BLaER1 treated with 17β-estradiol and CSF1 and Interleukin-3, amounts not matched to agents 10 nM and 100 nM (cell line): ENCODE measurements at regions not wholly inside any gene's neighbourhood (a gene's known extent, or its start where the extent isn't known, plus 50 kb on each side); places are given as distances from the start of the nearest gene placed in this dataset.
A peak's percentile ranks its signal among the peaks of the same experiment; 100 is the strongest.

Experiments used
- H3K27ac ChIP-seq, 11 experiments: shearing (Covaris generic); formaldehyde crosslinking; 2 replicates each; pipeline ENCODE4 v1.8.1; 2022
- H3K27me3 ChIP-seq, 11 experiments: shearing (Covaris generic); formaldehyde crosslinking; 2 replicates each; pipeline ENCODE4 v1.8.1; 2022
- H3K36me3 ChIP-seq, 11 experiments: shearing (Covaris generic); formaldehyde crosslinking; 2 replicates each; pipeline ENCODE4 v1.8.1; 2022
- H3K4me1 ChIP-seq, 10 experiments: shearing (Covaris generic); formaldehyde crosslinking; 2 replicates each; pipeline ENCODE4 v1.8.1; 2022
- H3K4me2 ChIP-seq, 11 experiments: shearing (Covaris generic); formaldehyde crosslinking; 2 replicates each; pipeline ENCODE4 v1.8.1; 2022
- H3K4me3 ChIP-seq, 10 experiments: shearing (Covaris generic); formaldehyde crosslinking; 2 replicates each; pipeline ENCODE4 v1.8.1; 2022
- H3K9ac ChIP-seq, 11 experiments: shearing (Covaris generic); formaldehyde crosslinking; 2 replicates each; pipeline ENCODE4 v1.8.1; 2022
- H3K9me3 ChIP-seq, 11 experiments: shearing (Covaris generic); formaldehyde crosslinking; replicated peaks in 1 of 11; 2 replicates each; pipeline ENCODE4 v1.8.1; 2022
- H4K20me1 ChIP-seq, 11 experiments: shearing (Covaris generic); formaldehyde crosslinking; 2 replicates each; pipeline ENCODE4 v1.8.1; 2022
- Cebpa-rat ChIP-seq, 11 experiments: shearing (Covaris generic); IDR thresholded peaks; 2 replicates each; pipeline ENCODE4 v1.8.1; 2022

DNA sequence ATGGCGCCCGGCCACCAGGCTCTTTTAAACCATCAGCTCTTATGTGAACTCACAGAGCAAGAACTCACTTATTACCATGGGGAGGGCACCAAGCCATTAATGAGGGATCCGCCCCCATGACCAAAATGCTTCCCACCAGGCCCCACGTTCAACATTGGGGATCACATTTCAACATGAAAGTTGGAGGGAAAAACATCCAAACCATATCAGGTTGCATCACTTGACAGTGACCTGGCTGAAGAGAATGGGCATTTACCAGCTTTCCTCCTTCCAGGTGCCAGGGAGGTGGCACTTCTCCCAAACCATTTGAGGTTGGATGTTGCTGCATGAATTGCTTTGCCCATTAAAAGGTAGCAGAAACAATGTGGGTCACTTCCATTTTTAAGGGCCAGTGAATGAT, 115.6 kb upstream of the TNS3 start:
- H3K4me3 ChIP-seq, result no peak overlapping the region
- H3K9me3 ChIP-seq, result no peaks in the 10 kb centered on the region; a peak in 2 of 22 replicates
- H4K20me1 ChIP-seq, result no peaks in the 10 kb centered on the region

DNA sequence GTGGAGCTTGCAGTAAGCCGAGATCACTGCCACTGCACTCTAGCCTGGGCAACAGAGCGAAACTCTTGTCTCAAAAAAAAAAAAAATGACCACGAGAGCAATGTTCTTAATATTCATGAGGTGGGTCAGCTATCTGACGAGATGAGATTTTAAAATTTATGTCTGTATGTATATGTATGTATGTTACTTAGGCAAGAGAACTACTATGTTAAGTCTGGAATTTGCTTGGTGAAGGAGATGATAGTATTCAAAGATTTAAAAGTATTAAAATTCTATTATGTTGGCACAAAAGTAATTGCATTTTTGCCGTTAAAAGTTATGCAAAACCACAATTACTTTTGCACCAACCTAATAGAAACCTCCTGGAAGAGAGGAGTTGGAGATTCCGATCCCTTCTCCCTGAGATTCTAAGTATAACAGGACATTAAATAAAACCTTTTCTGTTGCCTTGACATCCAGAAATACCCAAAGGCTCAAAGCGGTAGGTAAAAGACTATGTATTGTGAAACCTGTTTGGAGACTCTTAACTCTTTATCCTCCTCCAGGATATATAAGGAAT, 114.3 kb upstream of the TNS3 start:
- Histone ChIP-seq H4K20me1 (no peaks in the 10 kb centered on the region), H3K27me3 (no peaks in the 10 kb centered on the region), H3K4me3 (no peak overlapping the region), H3K4me1 (no peaks in the 10 kb centered on the region), H3K9me3 (no peaks in the 10 kb centered on the region; a peak in 2 of 22 replicates), H3K27ac (no peak overlapping the region), H3K36me3 (no peaks in the 10 kb centered on the region), H3K4me2 (no peak overlapping the region), H3K9ac (no peak overlapping the region)
- TF ChIP-seq Cebpa-rat (IDR thresholded peaks at IDR 0.05), result no peak

More for the DNA sequence above, 115.6 kb upstream of the TNS3 start:
- no peak overlapping the region for H3K9ac ChIP-seq
- H3K27ac ChIP-seq, result no peak overlapping the region
- no peak overlapping the region for H3K4me2 ChIP-seq
- H3K36me3 ChIP-seq, result no peaks in the 10 kb centered on the region
- TF ChIP-seq Cebpa-rat (IDR thresholded peaks at IDR 0.05), result no peak
- no peaks in the 10 kb centered on the region for H3K27me3 ChIP-seq
- peaks cover 0 to 2% (median 0%) of the 10 kb centered on the region in 10 experiments; a peak in 4 of 20 replicates for H3K4me1 ChIP-seq

DNA sequence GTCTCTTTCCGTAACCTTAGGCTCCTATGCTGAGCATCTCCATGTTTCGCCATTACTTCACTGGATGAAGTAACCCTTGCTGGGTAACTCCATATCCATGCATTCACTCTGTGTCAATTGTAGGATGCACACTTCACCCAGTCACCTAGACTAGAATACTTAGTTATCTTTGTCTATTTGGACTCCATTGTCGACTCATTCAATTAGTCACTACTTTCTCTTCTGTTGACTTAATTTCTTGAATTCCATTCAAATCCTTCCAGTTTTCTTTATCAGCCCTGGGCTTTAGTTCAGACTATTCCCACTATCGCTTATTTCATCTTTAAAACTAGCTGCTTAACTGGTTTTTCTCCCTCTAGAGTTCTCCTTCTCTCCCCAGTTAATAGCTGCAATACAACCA, 111.3 kb upstream of the TNS3 start:
- TF ChIP-seq Cebpa-rat (IDR thresholded peaks at IDR 0.05), result no peak
- Histone ChIP-seq H3K27ac (no peak overlapping the region), H3K4me1 (peaks cover 0 to 15% (median 8%) of the 10 kb centered on the region in 10 experiments; a peak in 15 of 20 replicates)

GRCh38 chr7:47691988-47692387, 110.1 kb upstream of the TNS3 start:
- Histone ChIP-seq H3K4me2 (no peak overlapping the region), H3K9ac (no peak overlapping the region)

More for the DNA sequence above, 111.3 kb upstream of the TNS3 start:
- H3K4me3 ChIP-seq, result no peak overlapping the region
- H3K36me3 ChIP-seq, result no peaks in the 10 kb centered on the region
- H3K9ac ChIP-seq, result no peak overlapping the region
- H3K4me2 ChIP-seq, result no peak overlapping the region
- H4K20me1 ChIP-seq, result no peaks in the 10 kb centered on the region
- no peaks in the 10 kb centered on the region for H3K27me3 ChIP-seq
- no peaks in the 10 kb centered on the region for H3K9me3 ChIP-seq

DNA sequence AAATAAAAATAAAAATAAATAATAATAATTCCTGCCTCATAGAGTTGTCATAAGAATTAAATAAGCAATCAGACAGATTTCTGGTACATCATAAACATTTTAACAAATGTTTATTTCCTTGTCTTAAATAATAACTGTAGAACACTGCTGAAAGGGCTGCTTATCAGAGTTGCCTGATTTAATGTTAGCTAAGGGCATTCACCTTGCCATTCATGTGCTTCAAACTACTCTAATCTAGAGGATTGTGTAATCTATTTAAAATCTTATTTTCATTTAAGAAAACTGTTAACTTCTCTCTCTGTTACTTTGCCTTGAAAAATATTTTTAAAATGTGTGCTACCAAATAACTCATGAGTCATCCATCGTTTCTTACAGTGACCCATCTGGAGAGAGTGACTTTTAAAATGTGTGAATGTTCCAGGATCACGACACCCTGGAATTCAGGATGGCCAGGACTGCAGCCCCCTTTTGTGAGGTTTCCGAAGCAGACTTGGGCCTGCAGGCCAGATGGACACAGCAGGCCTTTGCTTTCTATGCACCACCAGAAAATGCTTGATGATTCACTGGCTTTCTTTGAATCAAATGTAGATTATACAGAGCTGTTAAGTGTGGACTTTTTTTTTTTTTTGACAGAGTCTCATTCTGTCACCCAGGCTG, 109.1 kb upstream of the TNS3 start:
- peaks cover 0 to 15% (median 8%) of the 10 kb centered on the region in 10 experiments; a peak in 15 of 20 replicates for H3K4me1 ChIP-seq
- H3K27me3 ChIP-seq, result no peaks in the 10 kb centered on the region
- no peak overlapping the region for H3K27ac ChIP-seq
- no peaks in the 10 kb centered on the region for H4K20me1 ChIP-seq
- no peak overlapping the region; a peak in 1 of 22 replicates for H3K4me2 ChIP-seq
- H3K9me3 ChIP-seq, result no peaks in the 10 kb centered on the region
- H3K4me3 ChIP-seq, result no peak overlapping the region
- H3K9ac ChIP-seq, result no peak overlapping the region
- H3K36me3 ChIP-seq, result no peaks in the 10 kb centered on the region
- TF ChIP-seq Cebpa-rat (IDR thresholded peaks at IDR 0.05), result no peak

More at GRCh38 chr7:47691988-47692387, 110.1 kb upstream of the TNS3 start:
- H3K27me3 ChIP-seq, result no peaks in the 10 kb centered on the region
- H3K9me3 ChIP-seq, result no peaks in the 10 kb centered on the region
- H3K4me3 ChIP-seq, result no peak overlapping the region
- H3K4me1 ChIP-seq, result peaks cover 0 to 15% (median 8%) of the 10 kb centered on the region in 10 experiments; a peak in 15 of 20 replicates
- H3K36me3 ChIP-seq, result no peaks in the 10 kb centered on the region
- no peaks in the 10 kb centered on the region for H4K20me1 ChIP-seq
- no peak overlapping the region for H3K27ac ChIP-seq
- no peak for TF ChIP-seq Cebpa-rat (IDR thresholded peaks at IDR 0.05)

DNA sequence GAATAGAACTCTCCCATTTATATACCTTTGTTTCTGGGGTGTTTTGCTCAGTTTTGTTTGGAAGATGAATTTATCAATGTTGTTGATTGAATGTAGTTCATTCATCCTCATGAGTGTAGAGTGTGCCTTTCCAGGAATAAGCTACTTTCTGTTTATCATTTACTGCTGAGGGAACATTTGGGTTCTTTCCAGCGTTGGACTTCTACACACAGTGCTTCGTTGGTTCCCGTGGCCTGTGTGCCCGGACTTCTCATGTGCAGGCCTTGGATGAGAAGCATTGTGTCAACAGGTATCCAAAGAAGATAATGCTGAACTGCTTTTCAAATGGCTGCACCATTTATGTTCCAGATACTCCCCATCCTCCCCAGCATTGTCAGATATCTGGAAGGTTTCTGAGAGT, 107.6 kb upstream of the TNS3 start:
- Histone ChIP-seq H3K9ac (no peak overlapping the region), H3K9me3 (no peaks in the 10 kb centered on the region), H3K4me2 (peak overlapping the region in 8 of 11 experiments; percentile 9 to 64 (median 48); a peak in 14 of 22 replicates), H3K4me3 (no peak overlapping the region), H3K4me1 (peaks cover 0 to 15% (median 8%) of the 10 kb centered on the region in 10 experiments; a peak in 15 of 20 replicates), H4K20me1 (no peaks in the 10 kb centered on the region), H3K27ac (no peak overlapping the region), H3K27me3 (no peaks in the 10 kb centered on the region), H3K36me3 (no peaks in the 10 kb centered on the region)
- TF ChIP-seq Cebpa-rat (IDR thresholded peaks at IDR 0.05), result no peak

DNA sequence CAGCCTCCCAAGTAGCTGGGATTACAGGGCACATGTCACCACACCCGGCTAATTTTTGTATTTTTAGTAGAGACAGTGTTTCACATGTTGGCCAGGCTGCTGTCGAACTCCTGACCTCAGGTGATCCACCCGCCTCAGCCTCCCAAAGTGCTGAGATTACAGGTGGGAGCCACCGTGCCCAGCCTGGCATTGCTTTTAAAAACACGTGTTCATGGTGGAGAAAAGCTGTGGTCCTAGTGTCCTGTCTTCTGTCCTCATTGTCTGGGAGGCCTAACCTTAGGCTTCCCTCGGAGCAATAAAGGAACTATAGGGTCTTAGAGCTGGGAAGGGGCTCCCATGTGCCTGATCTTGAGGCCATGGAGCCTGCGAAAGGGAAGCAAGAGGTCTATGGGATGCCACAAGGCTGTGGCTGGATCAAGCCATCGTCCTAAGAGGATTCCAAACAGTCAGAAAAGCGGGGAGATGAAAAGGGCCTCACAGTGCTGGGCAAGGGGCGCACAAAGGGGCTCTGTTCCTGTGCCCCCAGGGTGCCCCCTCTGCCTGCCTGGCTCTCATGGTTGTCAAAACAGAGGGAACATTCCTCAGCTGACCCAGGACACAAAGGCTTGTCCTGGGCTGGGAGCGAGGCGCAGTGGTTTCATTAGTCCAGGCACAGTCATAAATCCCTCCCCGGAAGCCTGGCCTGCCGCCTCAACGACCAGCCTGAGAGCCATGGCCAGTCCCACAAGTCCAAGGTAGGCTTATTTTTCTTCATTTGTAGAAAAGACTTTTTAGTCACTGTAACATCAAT, 106.6 kb upstream of the TNS3 start:
- peak overlapping the region in 1 of 11 experiments; percentile 26; a peak in 1 of 22 replicates for H3K27ac ChIP-seq
- TF ChIP-seq Cebpa-rat (IDR thresholded peaks at IDR 0.05), result no peak
- no peak overlapping the region for H3K9ac ChIP-seq
- no peaks in the 10 kb centered on the region for H4K20me1 ChIP-seq
- H3K36me3 ChIP-seq, result no peaks in the 10 kb centered on the region
- no peaks in the 10 kb centered on the region for H3K27me3 ChIP-seq
- H3K4me1 ChIP-seq, result peaks cover 0 to 15% (median 8%) of the 10 kb centered on the region in 10 experiments; a peak in 15 of 20 replicates
- H3K4me2 ChIP-seq, result peak overlapping the region in 1 of 11 experiments; percentile 22; a peak in 1 of 22 replicates
- H3K9me3 ChIP-seq, result no peaks in the 10 kb centered on the region
- no peak overlapping the region for H3K4me3 ChIP-seq

DNA sequence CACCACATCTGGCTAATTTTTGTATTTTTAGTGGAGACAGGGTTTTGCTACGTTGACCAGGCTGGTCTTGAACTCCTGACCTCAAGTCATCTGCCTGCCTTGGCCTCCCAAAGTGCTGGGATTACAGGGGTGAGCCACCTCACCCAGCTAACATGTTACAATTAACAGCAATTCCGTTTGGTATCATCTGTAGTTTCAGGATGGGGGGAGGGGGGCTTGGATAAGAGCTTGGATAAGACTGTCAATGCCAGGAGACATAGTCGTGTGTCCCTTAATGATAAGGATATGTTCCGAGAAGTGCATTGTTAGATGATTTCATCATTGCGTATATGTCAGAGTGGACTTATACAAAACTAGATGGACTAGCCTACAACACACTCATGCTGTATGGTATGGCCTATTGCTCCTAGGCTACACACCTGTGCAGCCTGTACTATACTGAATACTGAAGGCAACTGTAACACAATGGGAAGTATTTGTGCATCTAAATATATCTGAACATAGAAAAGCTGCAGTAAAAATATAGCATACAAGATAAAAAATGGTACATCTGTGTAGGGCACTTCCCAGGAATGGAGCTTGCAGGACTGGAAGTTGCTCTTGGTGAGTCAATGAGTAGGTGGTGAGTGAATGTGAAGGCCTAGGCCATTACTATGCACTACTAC, 103.9 kb upstream of the TNS3 start:
- Histone ChIP-seq H3K4me2 (no peak overlapping the region), H3K4me3 (no peak overlapping the region), H4K20me1 (no peaks in the 10 kb centered on the region), H3K36me3 (no peaks in the 10 kb centered on the region), H3K9ac (no peak overlapping the region), H3K4me1 (peaks cover 0 to 15% (median 8%) of the 10 kb centered on the region in 10 experiments; a peak in 15 of 20 replicates), H3K27me3 (no peaks in the 10 kb centered on the region), H3K9me3 (no peaks in the 10 kb centered on the region), H3K27ac (no peak overlapping the region)
- no peak for TF ChIP-seq Cebpa-rat (IDR thresholded peaks at IDR 0.05)

DNA sequence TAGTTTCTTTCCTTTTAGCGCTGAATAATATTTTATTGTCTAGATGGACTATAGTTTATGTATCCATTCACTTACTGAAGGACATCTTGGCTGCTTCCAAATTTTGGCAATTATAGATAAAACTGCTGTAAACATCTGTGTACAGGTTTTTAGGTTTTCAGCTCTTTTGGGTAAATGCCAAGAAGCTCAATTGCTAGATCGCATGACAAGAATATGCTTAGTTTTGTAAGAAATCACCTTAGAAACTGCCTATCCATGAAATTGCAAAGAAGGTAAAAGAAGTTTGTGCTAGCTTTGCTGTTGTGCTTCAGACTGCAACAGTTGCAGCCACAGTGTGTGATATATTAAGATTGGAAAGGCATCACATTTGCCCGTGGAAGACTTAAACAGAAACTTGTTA, 103.2 kb upstream of the TNS3 start:
- no peak overlapping the region for H3K27ac ChIP-seq
- H3K27me3 ChIP-seq, result no peaks in the 10 kb centered on the region
- no peak overlapping the region for H3K4me2 ChIP-seq
- H3K9me3 ChIP-seq, result no peaks in the 10 kb centered on the region
- H3K4me3 ChIP-seq, result no peak overlapping the region
- no peak for TF ChIP-seq Cebpa-rat (IDR thresholded peaks at IDR 0.05)
- H3K36me3 ChIP-seq, result no peaks in the 10 kb centered on the region
- H3K4me1 ChIP-seq, result peaks cover 0 to 15% (median 8%) of the 10 kb centered on the region in 10 experiments; a peak in 15 of 20 replicates
- H3K9ac ChIP-seq, result no peak overlapping the region
- no peaks in the 10 kb centered on the region for H4K20me1 ChIP-seq
